ENCODE measurements at regions not wholly inside any gene's neighbourhood (a gene's known extent, or its start where the extent isn't known, plus 50 kb on each side); places are given as distances from the start of the nearest gene placed in this dataset.

DNA sequence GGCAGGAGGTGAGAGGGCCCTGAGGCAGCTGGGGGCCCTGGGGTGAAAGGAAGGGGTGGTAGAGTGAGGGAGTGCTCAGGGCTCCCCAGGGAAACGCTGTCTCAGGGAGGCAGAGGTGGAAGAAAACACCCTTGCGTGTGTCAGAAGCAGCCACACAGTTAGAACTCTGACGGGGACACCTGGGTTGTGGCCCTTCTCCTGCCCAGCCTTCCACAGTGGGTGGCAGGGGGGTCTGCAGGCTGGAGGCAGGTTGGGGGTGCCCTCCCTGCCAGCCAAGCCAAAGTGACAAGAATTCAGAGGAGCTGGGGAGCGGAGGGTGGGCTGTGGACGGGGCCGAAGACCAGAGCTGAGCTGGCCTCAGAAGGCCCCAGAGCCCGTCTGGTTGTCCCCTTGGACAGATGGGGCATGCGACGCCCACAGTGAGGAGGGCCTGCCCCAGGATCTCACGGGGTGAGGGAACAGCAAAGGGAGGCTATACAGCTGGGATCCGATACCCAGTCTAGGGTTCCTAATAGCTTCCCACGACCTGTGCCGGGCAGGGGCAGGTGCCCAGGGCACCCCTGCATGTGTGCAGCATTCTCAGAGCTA is 105.2 kb upstream of the ADRA2C start:
- TF ChIP-seq GATA3 (IDR thresholded peaks at IDR 0.05; ENCODE audit: low read depth, low read length), result no peak
- no peak for TF ChIP-seq GATA2 (IDR thresholded peaks at IDR 0.05; ENCODE audit: low read depth, low read length)

DNA sequence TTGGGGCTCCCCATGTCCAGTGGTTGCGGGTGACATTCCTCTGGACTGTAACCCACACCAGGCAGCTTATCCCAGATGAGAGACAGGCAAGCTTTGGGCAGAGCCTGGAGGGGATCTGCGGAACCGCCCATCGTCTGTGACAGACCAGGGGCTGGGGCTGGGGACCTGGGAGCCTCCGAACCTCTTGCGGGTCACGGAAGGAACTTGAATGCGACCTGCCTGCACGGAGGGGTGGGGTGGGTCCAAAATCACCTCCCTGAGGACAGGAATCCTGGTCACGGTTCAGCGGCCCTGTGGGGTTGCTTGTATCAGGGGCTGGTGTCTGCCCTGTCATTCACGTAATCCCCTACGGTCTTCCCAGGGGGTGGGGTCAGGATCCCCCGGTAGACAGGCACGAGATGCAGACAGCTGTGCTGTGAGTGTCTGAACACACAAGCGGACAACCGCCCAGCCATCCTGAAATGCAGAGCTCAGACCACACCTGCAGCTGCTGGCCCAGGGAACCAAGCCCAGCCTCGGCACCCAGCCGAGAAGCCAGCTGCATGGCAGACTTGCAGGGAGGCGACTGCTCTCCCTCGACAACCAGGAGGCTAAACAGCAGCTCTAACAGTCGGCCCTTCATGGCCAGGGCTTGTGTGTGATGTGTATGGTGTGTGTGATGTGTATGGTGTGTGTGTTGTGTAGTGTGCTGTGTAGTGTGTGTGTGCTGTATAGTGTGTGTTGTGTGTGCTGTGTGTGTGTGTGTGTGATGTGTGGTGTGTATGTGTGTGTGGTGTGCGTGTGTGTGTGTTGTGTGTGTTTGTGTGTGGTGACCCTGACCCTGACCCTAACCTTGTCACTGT is 105.9 kb upstream of the ADRA2C start:
- TF ChIP-seq GATA3 (IDR thresholded peaks at IDR 0.05; ENCODE audit: low read depth, low read length) (no peak), GATA2 (IDR thresholded peaks at IDR 0.05; ENCODE audit: low read depth, low read length) (no peak)

DNA sequence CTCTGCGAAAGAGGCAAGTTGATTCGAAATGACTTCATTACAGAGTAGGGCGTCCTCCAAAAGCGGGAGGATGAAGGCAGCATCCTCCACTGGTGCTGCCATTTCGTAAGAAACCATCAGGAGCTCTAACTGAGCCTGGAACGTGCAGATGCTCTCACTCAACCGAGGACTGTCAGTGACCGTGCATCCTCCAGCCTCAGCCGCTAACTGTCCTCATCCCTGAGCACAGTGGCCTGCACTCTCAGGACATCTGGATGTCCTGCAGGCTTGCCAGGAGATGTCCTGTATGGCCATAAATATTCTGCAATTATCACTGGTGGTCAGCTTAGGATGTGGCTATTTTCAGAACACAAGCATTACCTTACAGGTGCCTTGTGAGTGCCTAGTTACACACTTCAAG is 107.1 kb upstream of the ADRA2C start:
- TF ChIP-seq GATA2 (IDR thresholded peaks at IDR 0.05; ENCODE audit: low read depth, low read length) (no peak), GATA3 (IDR thresholded peaks at IDR 0.05; ENCODE audit: low read depth, low read length) (no peak)

DNA sequence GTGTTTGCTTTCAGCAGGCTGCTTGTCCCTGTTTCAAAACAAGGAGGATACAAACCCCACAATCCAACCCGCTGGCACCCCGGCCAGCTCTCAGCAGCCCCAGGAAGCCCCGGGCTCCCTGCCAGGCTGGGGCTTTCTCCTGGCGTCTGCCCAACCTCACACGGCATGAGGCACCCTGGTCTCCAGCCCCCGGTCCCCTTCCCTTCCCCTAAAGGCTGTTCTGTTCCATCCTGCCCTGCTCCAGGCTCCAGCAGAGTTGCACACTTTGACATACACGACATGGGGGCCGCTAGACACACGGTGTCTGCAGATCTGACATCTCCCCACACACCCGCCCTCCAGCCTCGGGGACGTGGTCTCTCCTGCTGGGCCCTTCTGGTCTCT is 107.7 kb upstream of the ADRA2C start:
- TF ChIP-seq GATA2 (IDR thresholded peaks at IDR 0.05; ENCODE audit: low read depth, low read length), result no peak
- TF ChIP-seq GATA3 (IDR thresholded peaks at IDR 0.05; ENCODE audit: low read depth, low read length), result no peak

DNA sequence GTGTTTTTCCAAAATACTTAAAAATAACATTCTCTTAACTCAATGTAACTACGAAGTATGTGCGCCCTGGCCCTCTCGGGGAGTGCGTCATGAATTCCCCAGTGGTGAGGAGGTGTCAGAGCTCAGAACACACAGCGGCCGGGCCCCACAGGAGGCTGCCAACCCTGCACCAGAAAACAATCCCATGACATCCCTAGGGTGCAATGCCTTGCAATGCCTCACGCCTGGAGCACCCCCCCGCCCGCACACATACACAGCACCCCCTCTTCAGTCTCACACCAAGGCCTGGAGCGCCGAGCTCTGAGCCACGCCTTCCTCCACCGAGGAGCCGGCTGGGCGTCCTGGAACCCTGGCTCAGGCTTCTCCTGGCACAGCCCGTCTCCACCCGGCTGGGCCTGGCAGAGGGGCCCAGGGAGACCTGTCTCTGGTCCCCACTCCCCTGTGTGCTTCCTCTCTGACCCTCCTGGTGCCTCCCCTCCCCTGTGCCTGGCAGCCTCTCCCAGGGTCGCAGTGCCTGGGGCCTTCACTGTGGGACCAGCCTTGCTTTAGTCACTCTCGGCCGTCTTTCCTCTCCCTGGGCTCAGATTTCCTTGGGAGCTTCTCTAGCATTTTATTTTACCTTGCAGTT is 108.2 kb upstream of the ADRA2C start:
- TF ChIP-seq GATA2 (IDR thresholded peaks at IDR 0.05; ENCODE audit: low read depth, low read length), result no peak
- no peak for TF ChIP-seq GATA3 (IDR thresholded peaks at IDR 0.05; ENCODE audit: low read depth, low read length)

DNA sequence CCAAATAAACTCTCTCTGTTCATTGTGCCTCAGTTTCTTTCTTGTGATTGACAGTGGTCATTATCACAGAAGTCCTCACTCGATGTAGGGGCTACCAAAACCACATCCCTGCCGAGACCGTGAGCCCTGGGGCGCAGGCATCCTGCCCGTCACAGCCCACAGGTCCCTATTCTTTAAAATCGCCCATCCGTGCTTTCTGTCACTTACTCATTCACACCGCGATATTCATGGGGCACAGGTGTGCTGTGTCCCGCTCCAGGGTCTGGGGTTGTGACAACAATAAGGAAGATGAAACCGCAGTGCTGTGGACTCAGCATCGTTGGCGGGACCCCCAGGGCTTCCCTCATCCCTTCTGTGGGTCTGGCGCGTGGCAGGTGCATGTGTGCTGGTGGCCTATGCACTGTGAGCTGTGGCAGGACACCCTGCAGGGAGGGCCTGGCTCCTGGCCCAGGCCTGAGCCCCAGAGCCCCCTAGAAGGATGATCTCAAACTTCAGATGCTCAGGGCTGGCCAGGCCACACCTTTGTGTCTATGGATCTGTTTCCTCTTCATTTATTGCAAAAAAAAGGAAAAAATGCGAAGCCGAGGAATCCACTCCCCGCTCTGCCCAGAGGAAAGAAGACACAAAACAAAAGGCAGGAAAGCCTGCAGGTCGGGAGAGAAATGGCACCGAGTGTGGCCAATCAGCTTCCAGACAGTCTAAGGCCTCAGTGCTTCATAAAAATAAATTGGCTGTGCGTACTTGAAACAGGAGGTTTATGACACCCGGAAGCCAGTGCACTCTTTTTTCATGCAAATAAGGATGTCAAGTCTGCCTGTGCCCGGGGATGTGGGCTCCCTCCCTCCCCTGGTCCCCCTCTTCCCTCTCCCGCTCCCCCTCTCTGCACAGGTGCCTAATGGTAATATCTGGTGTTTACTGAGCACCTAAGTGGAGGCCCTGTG is 109.5 kb upstream of the ADRA2C start:
- TF ChIP-seq GATA3 (IDR thresholded peaks at IDR 0.05; ENCODE audit: low read depth, low read length), result no peak
- TF ChIP-seq GATA2 (IDR thresholded peaks at IDR 0.05; ENCODE audit: low read depth, low read length), result no peak

DNA sequence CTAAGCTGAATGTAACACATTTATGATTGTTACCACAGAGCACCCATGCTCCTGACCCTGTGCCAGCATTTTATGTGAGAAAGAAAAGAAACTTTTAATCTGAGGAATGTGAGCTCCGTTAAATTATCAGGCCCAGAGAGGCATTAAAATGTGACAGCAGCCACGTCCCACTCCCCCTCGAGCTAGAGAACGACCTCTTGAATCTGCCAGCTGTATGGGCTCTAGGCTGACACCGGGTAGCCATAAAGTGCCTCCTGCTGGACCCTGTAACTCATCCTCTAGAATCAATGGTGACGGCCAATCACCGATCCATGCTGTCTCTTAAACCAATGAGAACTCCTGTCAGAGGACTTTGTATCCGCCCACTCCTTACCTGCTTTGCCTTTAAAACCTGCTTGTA is 110.2 kb upstream of the ADRA2C start:
- TF ChIP-seq GATA3 (IDR thresholded peaks at IDR 0.05; ENCODE audit: low read depth, low read length), result no peak
- no peak for TF ChIP-seq GATA2 (IDR thresholded peaks at IDR 0.05; ENCODE audit: low read depth, low read length)

DNA sequence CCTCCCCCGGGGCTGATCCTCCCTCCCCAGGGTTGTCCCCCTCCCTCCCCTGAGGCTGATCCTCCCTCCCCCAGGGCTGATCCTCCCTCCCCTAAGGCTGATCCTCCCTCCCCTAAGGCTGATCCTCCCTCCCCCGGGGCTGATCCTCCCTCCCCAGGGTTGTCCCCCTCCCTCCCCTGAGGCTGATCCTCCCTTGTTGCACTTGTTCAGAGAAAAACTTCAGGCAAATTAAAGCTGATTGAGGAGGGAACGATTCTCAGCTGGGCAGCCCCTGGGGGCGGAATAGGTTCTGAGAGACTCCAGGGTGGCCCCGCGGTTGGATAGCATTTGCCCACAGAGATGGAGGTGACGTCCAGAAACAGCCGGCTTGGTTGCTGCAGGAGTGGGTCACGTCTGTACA is 110.7 kb upstream of the ADRA2C start:
- TF ChIP-seq GATA2 (IDR thresholded peaks at IDR 0.05; ENCODE audit: low read depth, low read length), result no peak
- TF ChIP-seq GATA3 (IDR thresholded peaks at IDR 0.05; ENCODE audit: low read depth, low read length), result no peak

DNA sequence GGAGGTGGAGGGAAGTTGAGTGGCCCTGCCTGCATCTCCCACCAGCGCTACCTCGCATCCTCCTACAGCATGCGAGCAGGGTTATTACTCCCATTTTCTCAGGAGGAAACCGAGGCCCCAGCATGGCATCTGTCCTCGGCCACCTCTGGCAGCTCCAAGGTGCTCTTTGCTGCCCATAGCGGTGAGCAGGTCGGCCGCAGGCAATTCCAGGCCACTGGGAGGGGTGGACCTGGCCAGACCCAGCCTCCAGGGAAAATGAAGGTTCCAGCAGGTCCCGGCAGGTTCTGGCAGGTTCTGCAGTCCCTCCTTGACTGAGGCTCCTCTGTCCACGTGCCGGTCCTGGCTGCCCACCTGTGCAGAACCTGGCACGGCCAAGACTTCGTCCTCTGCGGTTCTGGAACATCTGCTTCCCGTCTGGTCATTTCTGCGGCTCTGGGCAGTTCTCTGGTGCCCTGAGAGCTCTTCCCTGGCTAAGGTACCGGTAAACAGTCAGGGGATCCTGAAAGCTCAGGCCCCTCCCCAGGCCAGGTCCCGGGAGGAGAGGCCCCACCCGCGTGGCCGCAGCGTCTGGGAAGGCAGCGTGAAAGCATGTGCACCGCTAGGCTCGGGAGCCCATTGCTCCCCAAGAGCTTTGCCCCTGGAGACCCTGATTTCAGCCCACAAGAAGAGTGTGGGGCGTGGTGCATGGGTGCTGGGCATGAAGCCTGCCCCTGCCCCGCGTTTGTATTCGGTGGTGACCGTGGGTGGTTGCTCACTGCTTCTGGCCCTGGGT is 112.0 kb upstream of the ADRA2C start:
- TF ChIP-seq GATA2 (IDR thresholded peaks at IDR 0.05; ENCODE audit: low read depth, low read length) (no peak), GATA3 (IDR thresholded peaks at IDR 0.05; ENCODE audit: low read depth, low read length) (no peak)

DNA sequence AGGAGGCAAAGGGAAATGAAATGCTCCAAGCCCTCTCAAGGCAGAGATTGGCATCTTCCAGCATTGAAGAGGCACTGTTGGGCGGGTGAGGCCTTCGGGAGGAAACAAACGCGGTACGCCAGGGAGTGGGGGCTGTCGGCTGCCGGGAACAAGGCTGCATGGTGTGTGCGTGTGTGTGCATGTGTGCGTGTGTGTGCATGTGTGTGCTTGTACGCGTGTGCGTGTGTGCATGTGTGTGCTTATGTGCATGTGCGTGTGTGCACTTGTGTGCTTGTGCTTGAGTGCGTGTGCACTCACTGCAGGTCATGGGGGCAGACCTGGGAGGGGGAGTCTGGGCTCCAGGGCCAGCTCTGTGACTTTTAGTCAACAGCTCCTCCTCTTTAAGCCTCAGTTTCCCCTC is 113.6 kb upstream of the ADRA2C start:
- no peak for TF ChIP-seq GATA2 (IDR thresholded peaks at IDR 0.05; ENCODE audit: low read depth, low read length)
- no peak for TF ChIP-seq GATA3 (IDR thresholded peaks at IDR 0.05; ENCODE audit: low read depth, low read length)

DNA sequence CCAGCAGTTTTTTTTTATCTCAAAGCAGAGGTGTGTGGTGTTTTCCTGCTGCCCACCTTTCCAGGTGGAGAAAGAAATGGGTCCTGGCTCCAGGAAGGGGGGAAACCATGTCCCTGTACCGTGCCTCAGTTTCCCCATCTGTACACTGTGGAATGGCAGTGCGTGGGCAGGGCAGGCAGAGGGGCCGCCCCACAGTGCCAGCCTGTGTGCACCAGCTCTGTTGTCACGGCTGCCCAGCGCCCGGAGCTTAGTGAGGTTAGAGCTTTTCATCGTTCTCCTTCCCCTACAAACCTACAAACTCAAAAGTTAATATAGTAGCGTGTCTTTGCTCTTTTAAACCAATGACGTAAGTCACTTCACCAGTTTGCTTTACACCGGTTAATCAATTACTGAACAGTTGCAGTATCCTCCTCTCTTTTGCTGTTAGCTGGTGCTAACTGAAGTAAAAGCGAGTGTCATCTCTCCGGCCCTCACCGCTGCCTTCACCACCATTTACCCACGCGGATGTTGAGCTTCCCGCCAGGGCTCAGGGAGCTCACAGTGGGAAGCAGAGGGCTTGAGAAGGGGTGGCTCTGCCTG is 114.8 kb upstream of the ADRA2C start:
- no peak for TF ChIP-seq GATA3 (IDR thresholded peaks at IDR 0.05; ENCODE audit: low read depth, low read length)
- TF ChIP-seq GATA2 (IDR thresholded peaks at IDR 0.05; ENCODE audit: low read depth, low read length), result no peak

DNA sequence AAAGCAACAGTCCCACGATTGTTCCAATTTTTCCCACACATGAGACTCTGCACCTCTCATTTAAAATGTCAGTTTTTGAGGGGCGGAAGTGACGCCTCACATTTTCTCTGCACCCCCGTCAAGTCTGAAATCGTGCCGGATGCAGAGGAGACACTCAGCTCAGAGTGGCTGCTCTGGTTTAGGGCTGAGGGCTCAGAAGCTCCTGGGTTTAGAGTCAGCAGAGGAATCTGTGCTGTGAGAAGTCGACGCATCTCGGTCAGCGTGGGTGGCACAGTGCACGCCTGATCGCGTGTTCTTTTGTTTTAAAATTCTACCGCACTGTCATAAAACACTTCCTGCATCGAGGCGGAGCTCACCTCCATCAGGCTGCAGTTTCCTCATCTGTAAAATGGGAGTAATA is 116.7 kb upstream of the ADRA2C start:
- no peak for TF ChIP-seq GATA2 (IDR thresholded peaks at IDR 0.05; ENCODE audit: low read depth, low read length)
- TF ChIP-seq GATA3 (IDR thresholded peaks at IDR 0.05; ENCODE audit: low read depth, low read length), result no peak

DNA sequence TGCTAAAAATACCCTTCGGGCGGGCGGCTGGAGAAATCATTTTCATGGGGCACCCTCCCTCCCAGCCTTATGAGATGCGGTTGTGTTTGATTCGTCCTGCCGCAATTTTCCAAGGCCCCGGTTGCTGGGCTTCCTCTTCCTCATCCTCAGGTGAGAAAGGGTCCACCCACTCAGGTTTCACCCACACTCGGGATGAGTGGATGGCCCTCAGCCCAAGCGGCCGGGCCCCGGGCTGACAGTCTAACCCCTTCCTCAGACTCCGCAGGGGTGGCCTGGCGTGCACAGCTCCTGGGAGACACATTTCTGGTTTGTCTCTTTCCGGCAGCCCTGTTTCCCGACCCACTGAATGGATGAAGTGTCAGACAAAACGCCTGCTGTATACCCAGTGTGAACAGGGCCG is 116.5 kb upstream of the LRPAP1 start:
- TF ChIP-seq GATA2 (IDR thresholded peaks at IDR 0.05; ENCODE audit: low read depth, low read length), result no peak
- no peak for TF ChIP-seq GATA3 (IDR thresholded peaks at IDR 0.05; ENCODE audit: low read depth, low read length)

All from SH-SY5Y (cell line).